HEK293T (cell line): ENCODE measurements at regions not wholly inside any gene's neighbourhood (a gene's known extent, or its start where the extent isn't known, plus 50 kb on each side); places are given as distances from the start of the nearest gene placed in this dataset.

Source experiments
- BHLHE40 ChIP-seq: fragments of 450-650 bp; IDR thresholded peaks from 2 replicates; pipeline ENCODE4 v1.6.1; 2016; ENCODE audit warnings: mild to moderate bottlenecking, moderate library complexity, borderline replicate concordance
- FOXK2 ChIP-seq: fragments of 450-650 bp; IDR thresholded peaks from 2 replicates; pipeline ENCODE4 v1.6.1; 2016; ENCODE audit warnings: mild to moderate bottlenecking
- FOXM1 ChIP-seq: fragments of 450-650 bp; IDR thresholded peaks from 2 replicates; pipeline ENCODE4 v1.6.1; 2017; ENCODE audit warnings: mild to moderate bottlenecking, borderline replicate concordance
- L3MBTL2 ChIP-seq: fragments of 450-650 bp; conservative IDR thresholded peaks from 2 replicates; pipeline ENCODE4 v1.6.1; 2016; ENCODE audit warnings: mild to moderate bottlenecking
- LEF1 ChIP-seq: fragments of 450-650 bp; IDR thresholded peaks from 2 replicates; pipeline ENCODE4 v1.6.1; 2017; ENCODE audit warnings: mild to moderate bottlenecking, borderline replicate concordance
- NFRKB ChIP-seq: fragments of 450-650 bp; IDR thresholded peaks from 2 replicates; pipeline ENCODE4 v1.6.1; 2016; ENCODE audit warnings: mild to moderate bottlenecking, moderate library complexity
- PKNOX1 ChIP-seq: fragments of 450-650 bp; IDR thresholded peaks from 2 replicates; pipeline ENCODE4 v1.6.1; 2016
- SP1 ChIP-seq: fragments of 450-650 bp; IDR thresholded peaks from 2 replicates; pipeline ENCODE4 v1.6.1; 2017
- SUZ12 ChIP-seq: fragments of 450-650 bp; IDR thresholded peaks from 2 replicates; pipeline ENCODE4 v1.6.1; 2016; ENCODE audit warnings: mild to moderate bottlenecking
- TARDBP ChIP-seq: fragments of 450-650 bp; IDR thresholded peaks from 2 replicates; pipeline ENCODE4 v1.6.1; 2016
- ZNF384 ChIP-seq: fragments of 450-650 bp; IDR thresholded peaks from 2 replicates; pipeline ENCODE4 v1.6.1; 2016

GRCh38 chr6:1130709-1131108 lies 181.2 kb upstream of the FOXQ1 start:
- TF ChIP-seq BHLHE40 (no peak), SUZ12 (no peak), L3MBTL2 (no peak), TARDBP (no peak), PKNOX1 (no peak), FOXM1 (no peak), FOXK2 (no peak), SP1 (no peak), NFRKB (no peak), ZNF384 (no peak), LEF1 (no peak)
